ENCODE measurements at regions not wholly inside any gene's neighbourhood (a gene's known extent, or its start where the extent isn't known, plus 50 kb on each side); places are given as distances from the start of the nearest gene placed in this dataset.

DNA sequence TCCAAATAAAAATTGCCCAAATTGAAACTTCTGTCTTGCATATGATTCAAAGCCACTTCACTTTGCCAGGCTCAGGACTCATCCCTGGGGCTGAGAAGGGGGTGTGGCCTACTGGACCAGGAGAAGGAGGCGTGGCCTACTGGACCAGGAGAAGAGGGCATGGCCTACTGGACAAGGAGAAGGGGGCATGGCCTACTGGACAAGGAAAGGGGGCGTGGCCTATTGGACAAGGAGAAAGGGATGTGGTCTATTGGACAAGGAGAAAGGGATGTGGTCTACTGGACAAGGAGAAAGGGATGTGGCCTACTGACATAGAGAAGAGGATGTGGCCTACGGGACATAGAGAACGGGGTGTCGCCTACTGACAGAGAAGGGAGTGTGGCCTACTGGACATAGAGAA lies 405.3 kb downstream of the RRAGC start:
- no peak for DNase-seq

DNA sequence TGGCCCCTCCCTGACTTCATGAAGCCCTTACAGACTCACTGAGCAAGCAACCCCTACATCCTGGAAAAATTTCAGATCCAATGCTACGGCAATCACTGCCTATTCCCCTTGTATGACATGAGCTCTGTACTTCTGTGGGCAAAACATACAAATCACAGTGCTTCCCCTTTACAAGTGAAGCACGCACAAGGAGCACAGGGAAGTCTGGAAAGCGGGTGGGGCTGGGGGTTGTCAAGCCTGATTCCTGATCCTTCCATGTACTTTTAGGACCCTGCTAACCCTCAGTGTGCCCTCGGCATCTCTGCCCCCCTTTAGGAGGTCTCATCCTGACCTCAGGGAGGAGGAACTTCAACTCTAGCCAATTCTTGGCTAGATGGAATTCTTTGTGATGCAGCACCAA lies 405.7 kb upstream of the POU3F1 start:
- no peak for DNase-seq

DNA sequence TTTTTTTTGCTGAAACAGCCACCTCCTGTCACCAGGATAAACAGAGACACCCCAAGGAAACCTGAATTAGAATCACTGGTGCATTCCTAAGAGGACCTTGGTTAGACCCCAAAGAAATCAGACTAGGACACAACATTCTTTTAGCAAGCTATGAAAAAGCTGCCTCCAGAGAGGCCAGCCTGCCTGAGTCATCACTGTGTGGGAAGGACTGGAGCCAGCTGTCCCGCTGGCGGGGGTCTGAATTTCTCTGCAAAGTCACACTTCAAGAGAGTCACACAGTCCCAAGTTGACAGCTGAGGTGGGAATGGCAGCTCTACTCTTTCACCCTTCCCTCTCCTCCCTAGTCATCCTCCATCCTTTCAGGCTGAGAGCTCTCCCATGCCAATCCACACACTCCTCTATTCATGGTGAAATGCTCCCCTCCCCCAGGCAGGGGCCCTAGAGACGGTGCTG lies 405.0 kb upstream of the POU3F1 start:
- no peak for DNase-seq

DNA sequence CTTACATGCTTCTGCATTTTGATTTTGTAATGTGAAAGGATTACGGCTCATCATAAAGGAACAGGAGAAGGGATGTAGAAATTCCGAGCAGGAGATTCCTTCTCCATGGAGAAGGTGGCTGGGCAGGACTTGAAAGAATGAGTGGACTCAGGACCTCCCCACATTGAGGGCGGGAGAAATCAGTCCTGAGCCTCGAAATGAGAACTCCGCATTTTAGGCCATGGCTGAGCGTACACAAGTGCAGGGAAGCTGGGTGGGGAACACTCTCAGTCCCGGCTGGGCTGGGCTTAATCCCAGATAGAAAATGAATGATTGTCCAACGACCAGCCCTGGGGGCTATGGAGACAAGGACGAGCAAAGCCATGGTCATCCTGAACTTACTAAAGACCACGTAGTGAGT lies 402.3 kb upstream of the POU3F1 start:
- no peak for DNase-seq

DNA sequence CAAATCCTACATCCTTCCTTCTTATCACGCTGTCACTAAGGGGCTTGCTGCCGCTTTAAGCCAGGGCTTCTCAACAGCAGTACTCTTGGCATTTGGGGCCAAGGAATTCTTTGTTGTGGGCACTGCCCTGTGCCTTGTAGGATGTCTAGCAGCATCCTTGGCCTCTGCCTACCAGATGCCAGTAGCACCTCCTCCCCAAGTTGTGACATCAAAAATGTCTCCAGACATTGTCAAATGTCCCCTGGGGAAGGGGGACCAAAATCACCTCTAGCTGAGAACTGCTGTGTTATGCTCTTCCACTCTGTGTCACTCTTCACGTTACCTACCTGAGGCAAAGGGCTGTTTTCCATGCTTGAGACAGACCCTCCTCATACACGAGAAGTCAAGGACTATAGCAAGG lies 400.3 kb upstream of the POU3F1 start:
- no peak for DNase-seq

DNA sequence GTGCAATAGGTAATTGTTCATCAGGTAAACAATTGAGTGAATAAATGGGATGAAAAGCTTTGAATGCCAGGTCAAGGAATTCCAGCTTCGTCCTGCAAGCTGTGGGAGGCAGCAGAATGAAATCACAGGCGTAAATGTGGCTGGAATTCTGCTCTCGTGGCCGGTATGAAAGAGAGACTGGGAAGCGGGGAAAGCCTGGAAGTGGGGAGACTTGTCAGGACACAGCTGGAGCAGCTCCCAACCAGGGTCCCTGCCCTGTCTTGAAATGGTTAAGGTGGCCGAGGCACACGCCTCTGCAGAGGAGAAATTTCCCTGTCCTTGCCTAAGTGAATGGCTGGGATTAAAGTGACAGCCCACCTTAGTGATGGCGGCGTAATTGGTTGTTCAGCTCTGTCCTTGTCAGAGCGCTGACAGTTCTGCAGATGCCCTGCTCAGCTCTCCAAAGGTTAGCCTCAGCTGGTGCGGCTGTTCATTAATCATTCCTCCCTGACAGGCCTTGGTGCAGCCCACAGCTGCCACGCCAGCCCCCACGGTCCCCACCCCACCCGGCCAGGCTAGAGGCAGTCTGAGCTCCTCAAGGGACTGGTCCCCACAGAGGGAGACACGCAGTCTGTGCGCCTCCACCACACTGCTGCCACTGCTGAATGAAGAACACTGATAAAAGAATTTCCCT lies 398.3 kb upstream of the POU3F1 start:
- no peak for DNase-seq

DNA sequence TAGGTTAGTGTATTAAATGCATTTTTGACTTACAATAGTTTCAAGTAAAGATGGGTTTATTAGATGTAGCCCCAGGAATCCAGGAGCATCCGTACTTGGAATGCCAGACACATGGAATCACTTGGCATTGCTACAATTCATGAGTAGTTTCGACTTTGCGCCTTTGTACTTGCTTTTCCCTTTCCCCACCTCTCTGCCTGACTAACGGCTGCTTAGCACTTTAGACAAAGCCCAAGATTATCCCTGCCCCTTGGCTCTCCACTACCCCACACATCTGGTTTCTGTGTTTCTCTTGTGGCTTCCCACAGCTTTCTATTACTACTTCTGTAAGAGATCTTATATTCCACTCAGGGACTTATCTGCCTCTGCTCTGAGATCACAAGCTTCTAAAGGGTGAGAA lies 397.7 kb upstream of the POU3F1 start:
- DNase-seq: no peak

DNA sequence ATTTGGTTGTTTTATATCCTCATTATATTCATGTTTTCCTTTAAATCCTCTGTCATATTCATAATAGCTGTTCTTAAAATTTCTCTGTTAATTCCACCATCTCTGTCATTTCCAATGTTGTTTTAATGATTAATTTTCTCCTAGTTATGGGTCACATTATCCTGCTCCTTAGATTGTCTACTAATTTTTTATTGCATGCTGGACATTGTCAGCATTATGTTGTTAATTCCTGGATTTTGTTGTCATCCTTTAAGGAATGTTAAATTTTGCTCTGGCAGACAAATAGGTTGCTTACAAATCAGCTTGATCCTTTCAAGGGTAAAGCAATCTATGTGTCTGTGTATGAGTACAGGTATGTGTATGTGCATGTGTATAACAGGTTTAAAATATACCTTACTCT lies 393.8 kb upstream of the POU3F1 start:
- no peak for DNase-seq

DNA sequence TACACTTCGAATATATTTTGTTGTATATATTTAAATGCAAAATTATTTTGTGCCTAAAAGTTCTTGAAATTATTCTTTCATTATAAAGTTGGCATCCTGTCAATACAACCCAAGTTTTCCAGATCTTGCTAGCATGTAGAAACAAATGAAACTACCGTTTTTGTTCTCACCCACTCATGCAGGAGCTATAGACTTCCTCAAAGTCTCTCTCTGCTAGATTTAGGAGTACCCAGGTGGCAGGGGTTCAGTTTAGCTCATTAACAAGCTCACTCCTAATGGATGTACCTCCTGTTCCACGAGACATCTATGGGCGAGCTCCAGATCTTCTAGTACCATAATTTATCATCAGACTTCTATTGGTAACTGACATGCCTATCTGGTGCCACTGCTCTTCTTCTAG lies 390.2 kb upstream of the POU3F1 start:
- DNase-seq: no peak

DNA sequence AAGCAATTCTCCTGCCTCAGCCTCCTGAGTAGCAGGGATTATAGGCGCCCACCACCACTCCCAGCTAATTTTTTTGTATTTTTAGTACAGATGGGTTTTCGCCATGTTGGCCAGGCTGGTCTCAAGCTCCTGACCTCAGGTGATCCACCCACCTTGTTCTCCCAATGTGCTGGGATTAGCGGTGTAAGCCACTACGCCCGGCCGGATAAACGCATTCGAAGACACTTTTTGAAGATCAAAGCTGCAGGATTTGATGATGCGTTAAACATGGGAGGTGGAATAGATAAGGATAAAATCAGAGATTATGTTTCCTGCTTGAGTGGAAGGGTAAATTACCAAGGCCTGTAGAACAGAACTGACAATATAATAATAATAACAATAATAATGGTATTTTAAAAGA lies 389.4 kb upstream of the POU3F1 start:
- DNase-seq: no peak

DNA sequence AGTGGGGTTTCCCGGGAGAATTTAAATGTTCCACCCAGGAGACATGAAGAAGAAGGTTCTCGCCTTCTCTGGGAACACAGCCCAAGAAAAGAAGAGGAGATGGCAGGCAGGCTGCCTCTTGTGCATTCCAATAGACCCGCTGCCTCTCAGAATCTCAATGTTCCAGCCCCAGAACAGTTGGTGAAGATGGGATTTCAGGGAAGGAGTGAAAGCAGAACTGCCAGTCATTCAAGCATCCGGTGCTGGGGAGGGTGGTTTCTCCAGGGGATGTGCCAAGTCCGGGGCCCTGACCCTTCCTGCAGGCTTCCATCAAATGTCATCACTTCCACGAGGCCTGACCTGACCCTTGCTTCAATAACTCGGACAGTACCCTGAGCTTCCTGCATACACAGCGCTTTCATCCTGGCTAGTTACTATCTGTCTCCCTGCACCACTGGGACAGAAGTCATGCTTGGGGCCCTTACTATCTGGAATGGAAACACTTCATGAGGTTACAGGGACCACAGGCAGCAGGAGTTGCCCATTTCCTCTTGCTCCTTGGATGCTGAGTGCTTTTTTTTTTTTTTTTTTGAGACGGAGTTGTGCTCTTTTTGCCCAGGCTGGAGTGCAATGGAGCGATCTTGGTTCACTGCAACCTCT lies 386.6 kb upstream of the POU3F1 start:
- no peak for DNase-seq

DNA sequence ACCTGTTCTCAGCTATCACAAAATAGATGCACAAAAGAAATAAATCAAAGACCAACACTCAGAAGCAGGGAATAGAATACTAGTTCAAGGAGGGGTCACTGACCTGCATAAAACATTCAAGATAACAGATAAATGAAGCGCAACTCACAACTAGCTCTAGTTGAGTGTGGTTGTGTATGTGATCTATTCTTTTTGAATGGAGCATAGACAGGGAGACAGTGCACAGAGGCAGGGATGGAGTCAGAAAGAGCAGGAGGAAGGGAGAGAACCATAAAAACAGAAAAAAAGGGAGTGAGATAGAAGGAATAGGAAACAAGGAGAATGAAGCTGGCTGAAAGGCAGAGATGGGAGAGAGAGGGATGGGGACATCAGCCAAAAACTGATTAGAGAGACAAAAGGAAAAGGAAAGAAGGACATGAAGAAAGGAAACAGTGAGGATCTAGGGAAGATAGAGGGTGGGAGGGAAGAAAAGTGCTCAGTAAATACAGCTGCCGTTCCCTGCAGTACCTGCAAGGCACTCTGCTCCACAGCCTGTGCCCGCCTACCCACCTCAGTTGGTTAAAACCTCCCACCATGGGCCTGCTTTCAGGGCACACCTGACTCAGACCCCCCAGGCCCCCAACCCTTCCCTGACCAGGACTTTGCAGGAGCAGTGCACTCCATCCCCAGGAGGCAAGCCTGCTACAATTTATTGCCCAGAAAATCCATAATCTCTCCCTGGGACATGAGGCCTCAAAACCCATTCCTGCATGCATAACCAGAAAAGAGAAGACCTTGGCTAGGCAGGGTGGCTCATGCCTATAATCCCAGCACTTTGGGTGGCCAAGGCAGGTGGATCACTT lies 385.2 kb upstream of the POU3F1 start:
- no peak for DNase-seq

DNA sequence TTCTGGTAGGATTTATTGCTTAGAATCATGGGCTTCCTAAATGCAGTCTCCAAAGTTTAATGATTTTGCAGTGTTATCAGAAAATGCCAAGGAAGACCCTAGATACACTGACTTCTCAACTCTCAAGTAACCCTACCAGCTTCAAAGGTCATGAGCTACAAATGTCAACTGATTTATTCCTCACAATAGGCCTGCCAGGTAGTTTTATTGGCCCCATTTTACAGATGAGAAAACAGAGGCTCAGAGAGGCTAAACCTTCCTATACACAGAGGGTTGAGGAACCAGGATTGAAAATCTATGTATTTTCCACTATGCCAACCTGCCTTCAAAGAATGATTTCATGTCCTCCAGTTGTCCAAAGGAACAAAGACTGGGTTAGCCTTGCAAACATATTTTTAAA lies 384.4 kb upstream of the POU3F1 start:
- DNase-seq: no peak

DNA sequence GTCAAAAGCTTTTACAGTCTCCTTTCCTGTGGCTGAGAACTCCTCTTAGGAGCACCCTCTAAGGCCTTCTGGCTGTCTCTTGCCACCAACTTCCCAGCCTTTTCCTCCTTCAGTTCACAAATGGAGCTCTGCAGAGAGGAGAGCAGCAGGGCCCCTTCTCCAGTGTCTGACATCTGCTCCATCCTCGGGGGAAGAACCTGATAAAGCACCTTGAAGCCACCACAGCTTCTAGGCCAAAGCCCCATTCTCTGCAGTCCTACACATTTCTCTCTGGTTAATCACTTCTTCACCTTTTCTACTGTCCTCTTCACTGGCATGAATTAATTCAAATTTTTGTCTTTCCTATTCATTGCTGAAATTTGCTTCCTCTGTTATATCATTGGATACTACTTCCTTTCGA lies 378.1 kb upstream of the POU3F1 start:
- DNase-seq: no peak

DNA sequence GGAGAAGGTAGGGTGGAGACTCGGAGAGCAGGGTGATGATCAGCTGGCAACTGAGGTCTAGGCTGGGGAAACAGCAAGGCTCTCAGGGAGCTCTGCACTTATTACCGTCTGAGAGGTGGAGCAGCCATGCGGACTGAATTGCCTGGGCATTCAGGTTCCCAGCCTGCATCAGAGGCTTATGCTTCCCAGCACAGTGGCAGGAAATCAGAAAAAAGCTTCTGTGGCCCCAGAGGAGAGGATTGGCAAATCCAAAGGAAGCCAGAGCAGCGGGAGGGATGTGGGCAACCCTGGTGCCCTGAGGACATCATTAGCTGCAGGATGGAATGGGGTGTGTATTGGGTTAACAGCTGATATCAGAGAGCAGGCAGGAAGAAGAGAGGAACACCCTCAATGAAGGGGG lies 374.1 kb upstream of the POU3F1 start:
- no peak for DNase-seq

DNA sequence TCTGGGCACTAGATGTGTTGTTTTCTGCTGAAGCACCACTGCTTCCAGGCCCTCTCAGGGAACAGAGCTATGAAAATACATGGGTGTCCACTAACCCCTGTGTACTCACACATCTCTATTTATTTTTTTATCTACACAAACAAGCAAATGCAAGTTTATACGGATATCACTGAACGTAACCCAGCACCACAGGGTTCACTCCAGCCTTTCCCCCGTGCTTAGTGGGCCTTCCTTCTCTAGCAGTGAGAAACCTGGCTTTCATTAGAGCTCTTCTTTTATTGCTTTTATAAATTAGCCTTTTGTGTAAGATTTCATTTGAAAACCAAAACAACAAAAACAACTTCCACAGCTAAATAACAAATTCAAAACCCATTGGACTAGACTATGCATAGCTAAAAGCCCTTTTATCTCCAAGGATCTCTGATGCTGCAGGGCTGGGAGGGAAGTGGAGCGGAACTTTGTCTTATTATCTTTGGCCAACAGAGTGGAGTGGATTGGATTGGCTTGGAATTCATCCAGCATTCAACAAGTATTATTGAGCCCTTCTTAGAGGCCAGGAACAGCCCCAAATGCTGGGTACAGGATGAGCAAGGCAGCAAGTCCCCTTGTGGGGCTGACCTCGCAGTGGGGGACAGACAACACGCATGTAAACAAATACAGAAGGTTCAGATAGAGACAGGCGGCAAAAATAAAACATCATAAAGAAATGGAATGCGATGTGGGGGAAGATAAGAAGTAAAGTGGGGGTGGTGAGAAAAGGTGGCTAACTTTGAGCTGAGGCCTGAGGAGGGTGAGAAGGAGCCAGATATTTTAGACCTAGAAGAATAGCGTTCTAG lies 371.8 kb upstream of the POU3F1 start:
- DNase-seq: no peak

DNA sequence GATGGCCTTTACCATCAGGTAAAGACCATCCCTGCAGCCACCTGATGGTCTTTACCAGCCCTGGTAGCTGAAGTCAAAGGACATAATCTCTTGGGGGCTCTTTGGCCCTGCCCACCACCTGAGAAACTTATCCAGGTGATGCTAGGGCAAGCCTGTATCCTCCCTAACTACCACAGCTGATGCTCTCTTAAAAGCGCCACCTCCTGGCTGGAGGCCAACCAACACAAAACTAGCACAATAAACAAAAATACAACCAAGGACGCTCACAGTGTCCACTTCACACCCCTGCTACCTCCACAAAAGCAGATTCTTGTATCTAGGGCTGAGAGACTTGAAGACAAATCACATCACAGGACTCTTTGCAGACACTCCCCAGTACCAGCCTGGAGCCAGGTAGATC lies 357.1 kb upstream of the POU3F1 start:
- no peak for DNase-seq

DNA sequence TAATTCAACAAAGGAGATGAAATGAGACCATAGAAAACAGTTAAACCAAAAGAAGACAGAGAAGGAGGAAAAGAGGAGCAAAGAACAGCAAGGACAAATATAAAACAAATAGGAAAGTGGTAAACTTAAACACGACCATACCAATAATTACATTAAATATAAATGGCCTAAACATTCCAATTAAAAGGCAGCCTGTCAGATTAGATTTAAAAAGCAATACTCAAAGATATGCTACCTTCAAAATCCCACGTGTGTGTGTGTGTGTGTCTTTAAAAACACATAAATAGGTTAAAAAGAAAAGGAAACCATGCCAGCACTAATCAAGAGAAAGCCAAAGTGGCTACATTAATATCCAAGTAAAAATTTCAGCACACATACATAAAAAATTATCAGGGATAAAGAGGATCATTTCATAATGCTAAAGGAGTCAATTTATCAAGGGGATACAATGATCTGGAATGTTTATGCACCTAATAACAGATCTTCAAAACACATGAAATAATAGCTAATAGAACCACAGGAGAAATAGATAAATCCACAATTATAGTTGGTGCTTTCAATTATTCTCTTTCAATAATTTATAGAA lies 355.7 kb upstream of the POU3F1 start:
- DNase-seq: no peak

DNA sequence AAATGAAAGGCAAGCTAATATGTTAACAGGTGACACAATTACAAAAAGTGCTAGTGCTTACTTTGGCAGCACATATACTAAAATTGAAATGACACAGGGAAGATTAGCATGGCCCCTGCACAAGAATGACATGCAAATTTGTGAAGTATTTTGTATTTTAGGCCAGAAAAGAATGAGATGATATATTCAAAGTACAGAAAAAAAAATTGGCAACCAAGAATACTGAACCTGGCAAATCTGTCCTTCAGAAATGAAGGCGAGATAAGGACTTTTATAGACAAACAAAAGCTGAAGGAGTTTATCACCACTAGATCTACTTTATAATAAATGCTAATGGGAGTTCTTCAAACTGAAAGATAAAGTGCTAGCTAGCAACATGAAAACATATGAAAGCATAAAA lies 350.0 kb upstream of the POU3F1 start:
- DNase-seq: no peak

DNA sequence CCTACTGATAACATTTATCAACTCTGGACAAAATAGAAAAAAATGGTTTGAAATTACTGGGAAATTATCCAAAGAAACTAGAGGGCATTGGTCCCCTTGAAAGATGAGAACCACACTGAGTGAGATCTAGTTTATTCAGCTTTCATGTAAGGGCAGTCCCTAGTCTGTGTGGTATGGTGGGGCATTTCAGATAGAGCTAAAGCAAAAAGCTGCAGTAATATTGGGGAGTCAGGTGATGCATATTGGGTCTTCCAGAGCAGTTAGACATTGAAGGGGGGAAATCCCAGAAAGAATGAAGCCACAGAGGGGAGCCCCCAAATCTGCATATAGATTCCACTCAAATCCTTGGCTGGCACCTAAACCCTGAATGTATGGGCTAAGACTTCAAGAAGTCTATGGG lies 347.7 kb upstream of the POU3F1 start:
- no peak for DNase-seq

DNA sequence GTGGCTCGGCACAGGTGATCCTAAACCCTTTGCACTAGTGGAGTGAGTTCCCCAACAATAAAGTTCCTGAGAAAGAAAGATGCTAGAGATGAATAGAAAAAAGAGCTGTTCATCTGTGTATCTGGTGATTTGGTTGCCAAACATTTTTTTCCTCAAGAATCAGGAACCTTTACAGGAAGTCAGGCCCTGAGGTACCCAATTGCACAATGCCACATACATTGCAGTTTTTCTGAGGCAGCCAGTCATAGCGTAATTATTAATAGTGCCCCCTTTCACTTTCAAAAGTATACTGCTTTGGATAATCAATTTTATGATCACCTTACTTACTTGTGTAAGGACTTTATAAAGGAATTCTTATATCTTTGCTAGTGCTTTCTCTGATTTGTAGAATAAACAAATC lies 346.3 kb upstream of the POU3F1 start:
- DNase-seq: no peak

DNA sequence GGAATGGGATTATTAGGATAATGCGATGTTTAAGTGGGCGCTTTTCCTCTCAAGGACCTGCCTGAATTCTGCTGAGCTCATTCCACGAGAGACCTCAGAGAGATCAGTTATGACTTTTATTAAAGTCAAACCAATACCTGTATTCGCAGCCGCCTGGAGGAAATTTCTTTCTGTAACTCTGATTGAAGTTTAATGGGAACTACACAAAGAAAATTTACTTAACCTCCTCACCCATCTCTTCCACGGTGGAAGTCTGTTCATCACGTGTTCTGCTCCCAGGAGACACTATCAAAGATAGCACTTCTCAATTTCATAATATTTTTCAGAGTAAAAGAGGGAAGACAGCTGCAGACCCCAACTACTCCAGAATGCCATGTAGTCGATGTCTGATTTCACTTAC lies 334.7 kb upstream of the POU3F1 start:
- no peak for DNase-seq

DNA sequence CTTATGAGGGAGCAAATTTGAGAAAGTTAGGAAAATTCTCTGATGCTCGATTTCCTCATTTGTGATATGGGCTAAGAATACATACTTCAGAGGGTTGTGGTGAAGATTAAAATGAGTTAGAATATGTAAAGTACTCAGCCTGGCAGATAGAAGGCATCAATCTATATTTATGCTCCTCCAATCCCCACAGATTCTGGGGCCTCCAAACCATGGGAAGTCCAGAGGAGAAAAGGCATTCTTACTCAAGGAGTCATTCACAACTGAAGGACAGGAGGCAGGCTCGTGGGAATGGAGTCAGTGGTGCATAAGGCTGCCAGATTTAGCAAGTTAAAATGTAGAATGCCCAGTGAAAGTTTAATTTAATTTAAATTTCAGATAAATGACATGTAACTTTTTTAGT lies 330.0 kb upstream of the POU3F1 start:
- no peak for DNase-seq
